Fibroblast of lung (primary cell): ENCODE measurements at regions not wholly inside any gene's neighbourhood (a gene's known extent, or its start where the extent isn't known, plus 50 kb on each side); places are given as distances from the start of the nearest gene placed in this dataset.

ENCODE experiments used
- DNase-seq, 2 donors: peaks; one replicate each; pipeline versions ENCODE4 v3.0.0 to v3.0.0-alpha.2; 2010; ENCODE audit warnings: low read depth in 2 of 2
- H2AFZ ChIP-seq: 2 replicates; pipeline ENCODE4 v1.5.1; 2012; ENCODE audit warnings: low read length, control low read depth, inconsistent platforms
- H3K27ac ChIP-seq: 2 replicates; pipeline ENCODE4 v1.5.1; 2011; ENCODE audit warnings: low read length, control low read depth; ENCODE audit not compliant: insufficient read depth
- H3K27me3 ChIP-seq: 2 replicates; pipeline ENCODE4 v1.5.1; 2011; ENCODE audit warnings: mild to moderate bottlenecking, low read length; ENCODE audit not compliant: control insufficient read depth, insufficient read depth
- H3K36me3 ChIP-seq: 2 replicates; pipeline ENCODE4 v1.5.1; 2011; ENCODE audit warnings: low read length; ENCODE audit not compliant: control insufficient read depth, insufficient read depth
- H3K4me1 ChIP-seq: 2 replicates; pipeline ENCODE4 v1.5.1; 2011; ENCODE audit warnings: low read length; ENCODE audit not compliant: control insufficient read depth, insufficient read depth; ENCODE audit errors: extremely low read depth
- H3K4me2 ChIP-seq: 2 replicates; pipeline ENCODE4 v1.5.1; 2011; ENCODE audit warnings: low read length, control low read depth; ENCODE audit not compliant: insufficient read depth; ENCODE audit errors: extremely low read depth
- H3K4me3 ChIP-seq, 4 experiments: fragments of 200-600 bp in 1 of 4; sonication (generic) in 1 of 4; replicated peaks in 1 of 4; 2 replicates each; pipeline ENCODE4 v1.5.1; 2011 to 2016; ENCODE audit warnings: low read length in 4 of 4, low read depth in 3 of 4, mild to moderate bottlenecking in 3 of 4, control low read depth in 2 of 4, inconsistent platforms in 1 of 4, mixed read lengths in 1 of 4; ENCODE audit not compliant: insufficient read depth in 1 of 4; ENCODE audit errors: control extremely low read depth in 1 of 4
- H3K79me2 ChIP-seq: 2 replicates; pipeline ENCODE4 v1.5.1; 2012; ENCODE audit warnings: mild to moderate bottlenecking, low read length, inconsistent platforms; ENCODE audit not compliant: control insufficient read depth, insufficient read depth
- H3K9ac ChIP-seq: 2 replicates; pipeline ENCODE4 v1.5.1; 2011; ENCODE audit warnings: mild to moderate bottlenecking, low read length, control low read depth; ENCODE audit not compliant: insufficient read depth
- H3K9me3 ChIP-seq: 2 replicates; pipeline ENCODE4 v1.5.1; 2012; ENCODE audit warnings: low read depth, low read length; ENCODE audit not compliant: control insufficient read depth, insufficient read depth
- H4K20me1 ChIP-seq: 2 replicates; pipeline ENCODE4 v1.5.1; 2011; ENCODE audit warnings: low read length; ENCODE audit not compliant: control insufficient read depth, insufficient read depth; ENCODE audit errors: extremely low read depth
- EZH2 ChIP-seq: IDR thresholded peaks from 2 replicates; pipeline ENCODE4 v1.5.1; 2012; ENCODE audit warnings: low read length, control low read depth, mild to moderate bottlenecking; ENCODE audit errors: missing control alignments
- TF ChIP-seq, protein P1 (sequence below), 2 donors: IDR thresholded peaks in 1 of 2; conservative IDR thresholded peaks in 1 of 2; 1 replicate in 1 of 2; 2 replicates in 1 of 2; pipeline ENCODE4 v1.5.1; 2011 to 2012; ENCODE audit warnings: low read length in 2 of 2, control low read depth in 1 of 2, inconsistent platforms in 1 of 2, low read depth in 1 of 2, mild to moderate bottlenecking in 1 of 2

DNA sequence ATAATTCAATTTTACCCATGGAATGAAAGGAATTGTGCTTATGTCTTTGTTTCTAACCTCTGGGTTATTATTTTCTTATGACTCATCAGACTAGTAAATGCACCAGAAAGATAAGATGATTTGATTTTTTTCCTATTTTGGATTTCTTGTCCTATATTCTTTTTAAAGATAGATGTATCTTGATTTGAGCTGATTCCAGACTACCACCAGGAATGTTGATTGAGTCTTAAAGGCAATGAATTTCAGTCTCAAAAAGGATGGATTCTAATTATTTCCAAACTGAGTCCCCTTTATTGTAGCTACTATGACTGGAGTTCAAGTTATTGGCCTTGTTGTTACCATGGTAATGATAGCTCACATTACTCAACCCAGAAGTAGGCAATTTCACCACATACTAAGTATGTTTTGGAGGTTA, 95.8 kb upstream of the RGS4 start:
- Histone ChIP-seq H3K4me2 (no peak overlapping the region), H3K4me1 (peaks cover 9% of the 10 kb centered on the region), H3K9me3 (no peaks in the 10 kb centered on the region), H3K4me3 (no peak overlapping the region), H4K20me1 (no peaks in the 10 kb centered on the region), H2AFZ (no peak overlapping the region), H3K27me3 (no peaks in the 10 kb centered on the region), H3K27ac (peak overlapping the region; percentile 2), H3K9ac (no peak overlapping the region), H3K36me3 (no peaks in the 10 kb centered on the region), H3K79me2 (no peaks in the 10 kb centered on the region)
- TF ChIP-seq, protein P1, sequence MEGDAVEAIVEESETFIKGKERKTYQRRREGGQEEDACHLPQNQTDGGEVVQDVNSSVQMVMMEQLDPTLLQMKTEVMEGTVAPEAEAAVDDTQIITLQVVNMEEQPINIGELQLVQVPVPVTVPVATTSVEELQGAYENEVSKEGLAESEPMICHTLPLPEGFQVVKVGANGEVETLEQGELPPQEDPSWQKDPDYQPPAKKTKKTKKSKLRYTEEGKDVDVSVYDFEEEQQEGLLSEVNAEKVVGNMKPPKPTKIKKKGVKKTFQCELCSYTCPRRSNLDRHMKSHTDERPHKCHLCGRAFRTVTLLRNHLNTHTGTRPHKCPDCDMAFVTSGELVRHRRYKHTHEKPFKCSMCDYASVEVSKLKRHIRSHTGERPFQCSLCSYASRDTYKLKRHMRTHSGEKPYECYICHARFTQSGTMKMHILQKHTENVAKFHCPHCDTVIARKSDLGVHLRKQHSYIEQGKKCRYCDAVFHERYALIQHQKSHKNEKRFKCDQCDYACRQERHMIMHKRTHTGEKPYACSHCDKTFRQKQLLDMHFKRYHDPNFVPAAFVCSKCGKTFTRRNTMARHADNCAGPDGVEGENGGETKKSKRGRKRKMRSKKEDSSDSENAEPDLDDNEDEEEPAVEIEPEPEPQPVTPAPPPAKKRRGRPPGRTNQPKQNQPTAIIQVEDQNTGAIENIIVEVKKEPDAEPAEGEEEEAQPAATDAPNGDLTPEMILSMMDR (conservative IDR thresholded peaks at IDR 0.05 in 1 of 2, IDR thresholded peaks at IDR 0.05 in 1 of 2; ENCODE audit: low read depth in 1 of 2, low read length in 2 of 2) = no peak
- TF ChIP-seq EZH2 = no peak
- DNase-seq = peak; percentile 87 to 96

GRCh38 chr1:162972773-162973172, 96.4 kb upstream of the RGS4 start:
- Histone ChIP-seq H3K79me2 (no peaks in the 10 kb centered on the region), H3K36me3 (no peaks in the 10 kb centered on the region), H2AFZ (no peak overlapping the region), H4K20me1 (no peaks in the 10 kb centered on the region), H3K4me1 (peaks cover 9% of the 10 kb centered on the region), H3K4me3 (no peak overlapping the region), H3K27ac (peak overlapping the region; percentile 2), H3K4me2 (no peak overlapping the region), H3K9ac (no peak overlapping the region), H3K27me3 (no peaks in the 10 kb centered on the region), H3K9me3 (no peaks in the 10 kb centered on the region)
- DNase-seq = peak in 1 of 2 donors; percentile 56
- no peak for TF ChIP-seq EZH2
- TF ChIP-seq, protein P1 (conservative IDR thresholded peaks at IDR 0.05 in 1 of 2, IDR thresholded peaks at IDR 0.05 in 1 of 2; ENCODE audit: low read depth in 1 of 2, low read length in 2 of 2) = no peak

- Histone ChIP-seq H4K20me1 (no peaks in the 10 kb centered on the region), H3K36me3 (no peaks in the 10 kb centered on the region), H3K4me3 (no peak overlapping the region), H3K9me3 (no peaks in the 10 kb centered on the region), H3K27ac (no peak overlapping the region), H3K79me2 (no peaks in the 10 kb centered on the region), H3K9ac (no peak overlapping the region), H2AFZ (no peak overlapping the region), H3K4me2 (no peak overlapping the region), H3K27me3 (no peaks in the 10 kb centered on the region), H3K4me1 (peaks cover 9% of the 10 kb centered on the region)
- TF ChIP-seq, protein P1 (conservative IDR thresholded peaks at IDR 0.05 in 1 of 2, IDR thresholded peaks at IDR 0.05 in 1 of 2; ENCODE audit: low read depth in 1 of 2, low read length in 2 of 2) = no peak
- no peak for TF ChIP-seq EZH2
- no peak for DNase-seq
Observed at GRCh38 chr1:162970021-162970420, 99.1 kb upstream of the RGS4 start.
